Astrocyte of the spinal cord (primary cell): ENCODE measurements at regions not wholly inside any gene's neighbourhood (a gene's known extent, or its start where the extent isn't known, plus 50 kb on each side); places are given as distances from the start of the nearest gene placed in this dataset.

Experiments used
- DNase-seq: peaks from one replicate; pipeline ENCODE4 v3.0.0; 2011; ENCODE audit warnings: low read depth, low spot score
- H3K4me3 ChIP-seq: 2 replicates; pipeline ENCODE4 v1.5.1; 2011; ENCODE audit warnings: low read depth, mild to moderate bottlenecking, low read length, moderate library complexity
- in situ Hi-C: cut with HindIII; loops from 2 replicates; pipeline ENCODE4 v1.10.0; 2017; ENCODE audit warnings: low sequenced_read_pairs
- TF ChIP-seq, protein P1 (sequence below): IDR thresholded peaks from 2 replicates; pipeline ENCODE4 v1.5.1; 2012; ENCODE audit warnings: low read depth, mild to moderate bottlenecking, low read length, inconsistent platforms

DNA sequence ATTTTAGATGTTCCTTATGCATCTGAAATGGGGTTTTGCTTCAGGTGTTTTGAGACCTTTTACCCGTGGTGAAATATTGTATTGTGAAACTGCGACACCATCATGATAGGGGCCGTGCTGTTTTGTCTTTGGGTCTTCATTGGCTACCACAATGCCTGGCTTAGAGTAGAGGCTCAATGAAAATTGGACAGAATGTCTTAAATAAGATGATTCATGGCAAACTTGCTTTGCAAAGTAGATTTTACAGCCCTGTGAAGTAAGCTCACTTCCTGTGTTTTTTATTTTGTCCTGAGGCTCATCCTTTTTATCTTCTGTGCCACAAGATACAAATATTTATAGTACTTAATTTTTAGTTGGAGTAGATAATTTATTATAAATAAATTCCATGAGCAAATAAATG lies 111.3 kb upstream of the FRMD6 start:
- in situ Hi-C loops, result no loop called here
- no peak overlapping the region for H3K4me3 ChIP-seq
- DNase-seq, result no peak
- TF ChIP-seq, protein P1, sequence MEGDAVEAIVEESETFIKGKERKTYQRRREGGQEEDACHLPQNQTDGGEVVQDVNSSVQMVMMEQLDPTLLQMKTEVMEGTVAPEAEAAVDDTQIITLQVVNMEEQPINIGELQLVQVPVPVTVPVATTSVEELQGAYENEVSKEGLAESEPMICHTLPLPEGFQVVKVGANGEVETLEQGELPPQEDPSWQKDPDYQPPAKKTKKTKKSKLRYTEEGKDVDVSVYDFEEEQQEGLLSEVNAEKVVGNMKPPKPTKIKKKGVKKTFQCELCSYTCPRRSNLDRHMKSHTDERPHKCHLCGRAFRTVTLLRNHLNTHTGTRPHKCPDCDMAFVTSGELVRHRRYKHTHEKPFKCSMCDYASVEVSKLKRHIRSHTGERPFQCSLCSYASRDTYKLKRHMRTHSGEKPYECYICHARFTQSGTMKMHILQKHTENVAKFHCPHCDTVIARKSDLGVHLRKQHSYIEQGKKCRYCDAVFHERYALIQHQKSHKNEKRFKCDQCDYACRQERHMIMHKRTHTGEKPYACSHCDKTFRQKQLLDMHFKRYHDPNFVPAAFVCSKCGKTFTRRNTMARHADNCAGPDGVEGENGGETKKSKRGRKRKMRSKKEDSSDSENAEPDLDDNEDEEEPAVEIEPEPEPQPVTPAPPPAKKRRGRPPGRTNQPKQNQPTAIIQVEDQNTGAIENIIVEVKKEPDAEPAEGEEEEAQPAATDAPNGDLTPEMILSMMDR, result no peak

DNA sequence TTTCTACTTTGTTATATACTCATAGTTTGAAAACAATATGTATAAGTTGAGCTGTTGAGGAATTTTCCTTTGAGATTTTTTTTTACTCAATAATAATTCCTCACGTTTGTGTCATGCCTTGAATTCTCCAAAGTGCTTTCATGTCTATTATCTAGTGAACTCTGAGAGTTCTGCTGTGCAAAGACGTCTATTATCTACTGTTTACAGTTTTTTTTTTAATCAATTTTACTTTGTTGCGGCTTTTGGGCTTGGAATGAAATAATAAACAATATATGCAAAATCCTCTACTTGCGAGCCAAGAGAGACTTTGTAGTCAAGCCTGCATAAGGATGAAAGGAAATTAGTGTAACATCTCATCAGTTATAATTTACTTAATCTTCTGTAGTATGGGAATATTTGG lies 107.2 kb upstream of the FRMD6 start:
- no peak for DNase-seq
- in situ Hi-C loops, result no loop called here
- no peak overlapping the region for H3K4me3 ChIP-seq
- TF ChIP-seq, protein P1, result no peak

DNA sequence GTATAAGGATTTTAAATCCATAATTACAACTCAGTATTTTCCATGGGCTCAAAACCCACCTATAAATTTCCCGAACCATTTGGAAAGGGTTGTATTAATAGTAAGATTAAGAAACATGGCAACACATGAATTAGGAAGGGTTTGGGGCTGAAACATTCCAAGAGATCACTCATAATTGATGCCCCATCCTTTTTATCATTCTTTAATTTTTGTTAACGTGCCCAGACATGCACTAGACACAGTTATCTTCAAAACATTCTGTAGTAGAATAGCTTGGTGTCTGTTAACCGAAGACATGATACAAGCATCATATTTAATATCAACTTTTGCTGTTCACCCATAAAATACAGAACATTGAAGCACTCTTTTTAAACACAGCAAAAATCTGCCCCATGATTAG lies 106.8 kb upstream of the FRMD6 start:
- TF ChIP-seq, protein P1, result no peak
- no peak overlapping the region for H3K4me3 ChIP-seq
- in situ Hi-C loops, result no loop called here
- DNase-seq, result no peak

DNA sequence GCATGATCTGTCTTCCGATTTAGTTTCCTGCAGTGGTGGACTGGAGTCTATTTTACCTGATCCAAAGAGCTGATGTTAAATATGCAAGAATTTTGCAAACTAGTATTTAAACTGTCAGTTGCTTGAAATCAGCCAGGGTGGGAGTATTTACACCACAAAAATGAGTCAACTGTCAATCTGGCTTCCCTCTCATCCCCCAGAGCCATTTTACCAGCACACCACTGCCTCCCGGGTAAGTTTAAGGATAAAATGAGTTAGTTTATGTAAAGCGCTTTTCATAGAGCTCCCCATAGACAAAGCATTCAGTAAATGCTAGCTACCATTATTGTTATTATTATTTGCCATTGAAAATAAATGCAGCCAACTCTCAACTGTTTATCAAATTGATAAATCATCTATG lies 106.3 kb upstream of the FRMD6 start:
- TF ChIP-seq, protein P1, result no peak
- no peak for DNase-seq
- in situ Hi-C loops, result no loop called here
- no peak overlapping the region for H3K4me3 ChIP-seq

DNA sequence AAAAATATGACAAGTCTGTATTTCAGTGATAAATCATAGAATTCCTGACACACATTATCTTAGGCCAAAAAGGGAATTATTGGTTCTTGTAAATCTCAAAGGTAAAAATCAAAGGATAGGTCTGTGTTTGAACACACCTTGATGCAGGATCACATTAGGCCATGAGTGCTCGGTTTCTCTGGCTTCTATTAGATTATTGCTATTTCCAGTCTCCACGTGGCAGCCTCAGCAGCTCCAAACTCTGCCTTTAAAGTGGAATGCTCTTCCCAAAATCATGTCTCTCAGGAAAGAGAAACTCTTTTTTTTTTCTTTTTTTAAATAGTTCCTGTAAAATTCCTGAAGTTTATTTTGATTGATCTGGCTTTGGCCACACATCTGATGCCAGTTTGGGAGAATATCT lies 105.6 kb upstream of the FRMD6 start:
- TF ChIP-seq, protein P1, result no peak
- in situ Hi-C loops, result no loop called here
- H3K4me3 ChIP-seq, result no peak overlapping the region
- no peak for DNase-seq

DNA sequence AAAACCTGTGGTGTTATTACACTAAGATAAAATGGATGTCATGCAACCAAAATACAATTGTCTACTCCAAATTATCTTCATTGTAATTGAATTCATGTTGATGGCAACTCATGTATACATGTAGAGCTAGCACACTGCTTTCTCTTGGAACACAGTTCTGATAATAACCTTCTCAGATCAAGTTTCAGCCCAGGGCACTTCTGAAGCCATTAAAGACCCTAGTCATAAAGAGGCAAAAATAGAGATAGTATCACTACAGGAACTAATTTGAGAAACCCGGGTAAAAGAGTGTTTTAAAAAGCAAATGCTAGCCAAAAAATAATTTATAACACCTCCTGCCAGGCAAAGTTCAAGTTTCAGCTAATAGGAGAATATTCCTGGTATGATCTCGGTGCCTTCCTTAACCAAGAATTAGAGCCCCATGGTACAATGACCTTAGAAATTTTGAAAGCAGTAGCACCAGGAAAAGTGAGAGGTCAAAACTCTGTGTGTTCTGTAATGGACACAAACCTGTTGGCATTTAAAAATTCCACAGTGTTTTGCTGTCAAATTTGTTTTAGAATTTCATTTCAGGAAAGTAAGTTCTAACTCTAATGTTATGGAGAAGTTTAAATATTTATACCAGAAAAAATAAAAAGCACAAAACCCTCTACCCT lies 105.0 kb upstream of the FRMD6 start:
- DNase-seq, result no peak
- in situ Hi-C loops, result no loop called here
- no peak overlapping the region for H3K4me3 ChIP-seq
- TF ChIP-seq, protein P1, result no peak
